Epidermal melanocyte (primary cell): ENCODE measurements at regions not wholly inside any gene's neighbourhood (a gene's known extent, or its start where the extent isn't known, plus 50 kb on each side); places are given as distances from the start of the nearest gene placed in this dataset.

Source experiments
- DNase-seq: peaks from one replicate; pipeline ENCODE4 v3.0.0; 2011; ENCODE audit warnings: low spot score; ENCODE audit not compliant: insufficient read length

- DNase-seq = no peak
Measured at GRCh38 chr6:160899671-160900430, 91.7 kb upstream of the MAP3K4 start.

- DNase-seq = no peak
Measured at GRCh38 chr6:160911949-160912348, 79.6 kb upstream of the MAP3K4 start.

- DNase-seq = no peak
Measured at GRCh38 chr6:160912411-160912810, 79.2 kb upstream of the MAP3K4 start.

- no peak for DNase-seq
Measured at GRCh38 chr6:160917572-160917971, 74.0 kb upstream of the MAP3K4 start.

- no peak for DNase-seq
Measured at GRCh38 chr6:160919723-160920440, 71.7 kb upstream of the MAP3K4 start.

GRCh38 chr6:160921095-160921494 lies 70.5 kb upstream of the MAP3K4 start:
- DNase-seq = no peak

- no peak for DNase-seq
Measured at GRCh38 chr6:160926281-160927276, 65.0 kb upstream of the MAP3K4 start.

- DNase-seq = no peak
Measured at GRCh38 chr6:160927416-160927815, 64.2 kb upstream of the MAP3K4 start.

- no peak for DNase-seq
Measured at GRCh38 chr6:160929361-160929760, 62.2 kb upstream of the MAP3K4 start.

- DNase-seq = no peak
Measured at GRCh38 chr6:160929831-160930230, 61.7 kb upstream of the MAP3K4 start.

GRCh38 chr6:160930547-160931377 lies 60.8 kb upstream of the MAP3K4 start:
- DNase-seq = peak; percentile 92

- DNase-seq = no peak
Measured at GRCh38 chr6:160931378-160932310, 59.9 kb upstream of the MAP3K4 start.

GRCh38 chr6:160933256-160933655 lies 58.3 kb upstream of the MAP3K4 start:
- no peak for DNase-seq

GRCh38 chr6:160934157-160934556 lies 57.4 kb upstream of the MAP3K4 start:
- no peak for DNase-seq

GRCh38 chr6:160940197-160940596 lies 51.4 kb upstream of the MAP3K4 start:
- no peak for DNase-seq
